Osteoblast (primary cell): ENCODE measurements at regions not wholly inside any gene's neighbourhood (a gene's known extent, or its start where the extent isn't known, plus 50 kb on each side); places are given as distances from the start of the nearest gene placed in this dataset.

Experiments
- DNase-seq: peaks from one replicate; pipeline ENCODE4 v3.0.0; 2011; ENCODE audit warnings: low spot score, mixed read lengths; ENCODE audit not compliant: insufficient read length; ENCODE audit errors: missing footprints
- H2AFZ ChIP-seq: 2 replicates; pipeline ENCODE4 v1.6.0; 2011; ENCODE audit warnings: mild to moderate bottlenecking, low read length
- H3K27ac ChIP-seq: 2 replicates; pipeline ENCODE4 v1.5.1; 2011; ENCODE audit warnings: mild to moderate bottlenecking, low read depth, low read length, moderate library complexity
- H3K27me3 ChIP-seq: 2 replicates; pipeline ENCODE4 v1.6.0; 2012; ENCODE audit warnings: mild to moderate bottlenecking, control low read depth, inconsistent platforms, low read length, moderate library complexity; ENCODE audit not compliant: insufficient read depth
- H3K36me3 ChIP-seq: 2 replicates; pipeline ENCODE4 v1.5.1; 2011; ENCODE audit warnings: mild to moderate bottlenecking, low read length, control low read depth, moderate library complexity; ENCODE audit not compliant: insufficient read depth
- H3K4me1 ChIP-seq: 2 replicates; pipeline ENCODE4 v1.5.1; 2011; ENCODE audit warnings: mild to moderate bottlenecking, low read length, control low read depth, moderate library complexity; ENCODE audit not compliant: insufficient read depth
- H3K4me2 ChIP-seq: 2 replicates; pipeline ENCODE4 v1.6.0; 2011; ENCODE audit warnings: mild to moderate bottlenecking, low read length; ENCODE audit not compliant: insufficient read depth
- H3K4me3 ChIP-seq: fragments of 200-600 bp; sonication (generic); 3 replicates; pipeline ENCODE4 v1.5.1; 2012; ENCODE audit warnings: mild to moderate bottlenecking, low read length, inconsistent platforms; ENCODE audit not compliant: insufficient read depth
- H3K79me2 ChIP-seq: 2 replicates; pipeline ENCODE4 v1.6.0; 2012; ENCODE audit warnings: mild to moderate bottlenecking, low read length, control low read depth, inconsistent platforms; ENCODE audit not compliant: insufficient read depth
- H3K9me3 ChIP-seq: 2 replicates; pipeline ENCODE4 v1.5.1; 2011; ENCODE audit warnings: low read depth, low read length, control low read depth
- H4K20me1 ChIP-seq: 2 replicates; pipeline ENCODE4 v1.6.0; 2012; ENCODE audit warnings: mild to moderate bottlenecking, low read length, control low read depth; ENCODE audit not compliant: insufficient read depth
- CTCF ChIP-seq: IDR thresholded peaks from 2 replicates; pipeline ENCODE4 v1.5.1; 2011; ENCODE audit warnings: mild to moderate bottlenecking, low read depth, low read length, moderate library complexity; ENCODE audit errors: extremely low read depth

GRCh38 chr9:108040783-108041182, 551.2 kb upstream of the KLF4 start:
- H3K79me2 ChIP-seq: no peaks in the 10 kb centered on the region
- no peaks in the 10 kb centered on the region for H4K20me1 ChIP-seq
- H2AFZ ChIP-seq: no peak overlapping the region
- no peak overlapping the region for H3K27ac ChIP-seq
- peak; percentile 22 for DNase-seq
- H3K9me3 ChIP-seq: peaks cover 4% of the 10 kb centered on the region
- H3K4me2 ChIP-seq: no peak overlapping the region
- H3K4me1 ChIP-seq: peaks cover 12% of the 10 kb centered on the region
- TF ChIP-seq CTCF: no peak
- H3K36me3 ChIP-seq: no peaks in the 10 kb centered on the region
- H3K4me3 ChIP-seq: no peak overlapping the region
- H3K27me3 ChIP-seq: no peaks in the 10 kb centered on the region

GRCh38 chr9:108039493-108039892, 549.9 kb upstream of the KLF4 start:
- Histone ChIP-seq H3K4me1 (peaks cover 12% of the 10 kb centered on the region), H3K27ac (no peak overlapping the region), H4K20me1 (no peaks in the 10 kb centered on the region), H3K27me3 (no peaks in the 10 kb centered on the region), H3K4me3 (no peak overlapping the region), H3K79me2 (no peaks in the 10 kb centered on the region), H2AFZ (no peak overlapping the region), H3K36me3 (no peaks in the 10 kb centered on the region), H3K9me3 (peaks cover 4% of the 10 kb centered on the region), H3K4me2 (no peak overlapping the region)
- DNase-seq: peak; percentile 42
- no peak for TF ChIP-seq CTCF

- no peaks in the 10 kb centered on the region for H3K36me3 ChIP-seq
- peaks cover 12% of the 10 kb centered on the region for H3K4me1 ChIP-seq
- no peaks in the 10 kb centered on the region for H3K79me2 ChIP-seq
- no peaks in the 10 kb centered on the region for H3K27me3 ChIP-seq
- no peak for DNase-seq
- no peak overlapping the region for H2AFZ ChIP-seq
- no peaks in the 10 kb centered on the region for H4K20me1 ChIP-seq
- no peak overlapping the region for H3K27ac ChIP-seq
- no peak overlapping the region for H3K4me2 ChIP-seq
- peaks cover 4% of the 10 kb centered on the region for H3K9me3 ChIP-seq
- TF ChIP-seq CTCF: no peak
- H3K4me3 ChIP-seq: no peak overlapping the region
Observed at GRCh38 chr9:108039012-108039411, 549.4 kb upstream of the KLF4 start.

- Histone ChIP-seq H3K4me3 (no peak overlapping the region), H3K36me3 (no peaks in the 10 kb centered on the region), H2AFZ (no peak overlapping the region), H3K9me3 (no peaks in the 10 kb centered on the region), H3K27ac (no peak overlapping the region), H4K20me1 (no peaks in the 10 kb centered on the region), H3K4me1 (no peaks in the 10 kb centered on the region), H3K4me2 (no peak overlapping the region), H3K79me2 (no peaks in the 10 kb centered on the region), H3K27me3 (no peaks in the 10 kb centered on the region)
- no peak for TF ChIP-seq CTCF
- no peak for DNase-seq
Observed at GRCh38 chr9:108035487-108035886, 545.9 kb upstream of the KLF4 start.
